RKO (cell line): ENCODE measurements at regions not wholly inside any gene's neighbourhood (a gene's known extent, or its start where the extent isn't known, plus 50 kb on each side); places are given as distances from the start of the nearest gene placed in this dataset.

ENCODE experiments used
- DNase-seq: peaks from one replicate; pipeline ENCODE4 v3.0.0-alpha.2; 2016; ENCODE audit warnings: low spot score

- DNase-seq = no peak
These were observed 294.1 kb upstream of the KAZN start for GRCh38 chr1:14304381-14304865.

DNA sequence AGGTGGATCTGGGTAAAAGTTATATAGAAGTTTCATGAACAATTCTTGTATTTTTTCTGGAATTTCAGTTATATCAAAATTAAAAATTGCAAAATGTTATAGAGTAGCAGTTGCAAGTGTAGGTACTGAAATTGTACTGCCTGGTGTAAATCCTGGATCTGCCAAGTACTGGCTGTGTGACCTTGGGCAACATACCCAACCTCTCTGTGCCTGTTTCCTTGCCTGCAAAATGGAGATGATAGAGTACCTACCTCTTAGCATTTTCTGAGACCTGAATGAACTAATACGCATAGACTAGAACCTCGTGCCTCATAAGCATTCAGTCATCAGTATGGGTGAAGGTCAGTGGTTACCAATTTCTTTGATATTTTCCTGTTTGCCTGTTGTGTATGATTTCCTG, 290.0 kb upstream of the KAZN start:
- DNase-seq = no peak

GRCh38 chr1:14309984-14310383, 288.5 kb upstream of the KAZN start:
- no peak for DNase-seq

GRCh38 chr1:14310476-14310875, 288.0 kb upstream of the KAZN start:
- DNase-seq = no peak

- no peak for DNase-seq
These were observed 284.6 kb upstream of the KAZN start for GRCh38 chr1:14313731-14314431.

- DNase-seq = no peak
These were observed 279.7 kb upstream of the KAZN start for GRCh38 chr1:14318830-14319229.

DNA sequence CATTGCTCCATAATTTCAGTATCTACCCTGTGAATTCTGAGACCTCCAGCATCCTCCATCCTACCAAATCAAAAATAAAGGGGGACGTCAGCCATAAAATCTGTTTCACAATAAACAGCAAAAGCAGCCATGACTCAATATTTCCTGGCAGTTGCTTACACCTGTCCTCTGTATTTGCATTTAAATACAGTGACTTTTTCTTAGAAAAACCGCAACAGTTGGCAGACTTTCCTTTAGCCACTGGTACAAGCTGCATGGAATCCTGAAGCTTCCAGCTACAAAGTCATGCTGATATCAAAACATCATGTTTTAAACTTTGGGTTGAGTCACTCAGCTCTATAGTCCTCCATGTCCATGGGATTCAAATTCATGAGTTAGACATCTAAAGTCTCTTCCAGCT, 278.0 kb upstream of the KAZN start:
- DNase-seq = no peak

DNA sequence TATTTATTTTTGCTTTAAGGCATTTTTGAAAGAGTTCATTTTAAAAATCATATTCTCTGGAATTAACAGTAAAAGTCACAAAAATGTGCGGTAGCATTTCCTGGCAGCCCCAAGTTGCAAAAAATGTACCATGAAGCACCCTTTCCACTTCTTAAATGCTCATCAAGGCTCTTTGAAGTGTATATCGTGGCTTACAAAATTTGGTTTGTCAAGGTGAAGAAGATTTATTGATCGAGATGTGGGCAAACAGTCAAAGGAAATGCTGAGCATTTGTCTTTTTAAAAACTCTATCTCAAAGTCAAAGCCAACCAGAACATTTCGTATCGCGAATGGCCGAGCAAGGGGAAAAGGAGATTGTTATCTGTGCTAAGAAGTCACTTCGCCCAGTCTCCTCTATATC, 277.5 kb upstream of the KAZN start:
- no peak for DNase-seq

GRCh38 chr1:14321422-14321821, 277.1 kb upstream of the KAZN start:
- DNase-seq = no peak

DNA sequence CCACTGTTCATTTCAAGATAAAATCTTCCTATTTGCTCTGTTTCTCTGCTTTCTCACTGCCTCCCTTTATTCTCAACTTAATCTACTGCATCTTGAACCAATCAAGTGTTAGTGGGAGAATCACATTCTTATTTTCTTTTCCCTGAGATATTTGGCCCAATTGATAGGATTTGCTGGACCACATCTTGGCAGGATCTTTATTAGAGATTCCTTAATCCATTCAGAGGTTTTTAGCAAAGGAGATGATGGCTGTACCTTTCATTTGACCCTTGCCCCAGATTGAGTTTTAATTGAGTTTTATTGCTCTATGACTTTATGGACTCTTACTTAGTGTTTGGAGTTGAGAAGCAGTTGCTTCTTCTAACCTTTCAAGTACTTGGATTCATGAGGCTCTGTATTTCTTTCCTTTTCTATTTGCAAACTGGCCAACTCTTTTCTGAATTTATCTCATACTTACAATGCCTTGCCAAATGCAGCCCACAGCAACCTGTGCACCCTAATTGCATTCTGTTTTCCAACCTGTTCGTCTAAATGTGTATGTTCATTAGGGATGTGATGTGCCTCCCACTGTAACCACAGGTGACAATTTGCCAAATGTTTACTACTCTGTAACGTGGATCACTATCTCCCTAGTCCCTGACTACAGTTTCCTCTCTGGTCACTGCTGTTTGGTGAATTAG, 274.8 kb upstream of the KAZN start:
- no peak for DNase-seq

DNA sequence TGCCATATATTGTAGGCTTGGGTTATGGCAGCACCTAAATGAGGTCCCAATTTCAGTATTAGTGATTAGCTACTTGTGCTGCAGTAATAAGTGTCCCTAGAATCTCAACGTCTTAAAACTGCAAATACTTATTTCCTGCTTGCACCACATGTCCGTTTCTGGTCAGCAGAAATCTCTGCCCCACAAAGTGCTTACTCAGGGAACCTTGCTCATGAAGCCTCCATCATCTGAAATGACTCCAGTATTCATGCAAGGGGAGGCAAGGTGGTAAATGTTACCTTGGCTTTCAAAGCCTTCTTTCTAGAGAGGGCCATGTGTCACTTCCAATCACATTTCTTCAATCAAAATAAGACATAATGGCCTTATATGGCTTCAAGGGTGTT, 274.2 kb upstream of the KAZN start:
- no peak for DNase-seq

DNA sequence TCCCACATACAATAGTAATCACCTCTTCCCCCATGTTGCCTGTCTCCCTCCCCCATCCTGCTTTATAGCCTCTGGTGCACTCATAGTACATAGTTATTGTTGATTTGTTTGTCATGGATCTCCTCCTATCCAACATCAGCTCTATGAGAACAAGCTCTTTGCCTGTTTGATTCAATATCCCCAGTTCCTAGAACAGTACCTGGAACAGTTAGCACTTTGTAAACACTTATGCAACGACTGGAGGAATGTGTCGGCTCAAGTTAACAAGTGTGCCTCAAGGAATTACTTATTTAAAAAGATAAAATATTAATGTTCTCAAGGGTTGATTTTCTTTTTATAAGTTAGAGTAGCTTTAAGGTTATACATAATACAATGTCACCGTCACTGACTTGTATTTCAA, 271.6 kb upstream of the KAZN start:
- DNase-seq = no peak

DNA sequence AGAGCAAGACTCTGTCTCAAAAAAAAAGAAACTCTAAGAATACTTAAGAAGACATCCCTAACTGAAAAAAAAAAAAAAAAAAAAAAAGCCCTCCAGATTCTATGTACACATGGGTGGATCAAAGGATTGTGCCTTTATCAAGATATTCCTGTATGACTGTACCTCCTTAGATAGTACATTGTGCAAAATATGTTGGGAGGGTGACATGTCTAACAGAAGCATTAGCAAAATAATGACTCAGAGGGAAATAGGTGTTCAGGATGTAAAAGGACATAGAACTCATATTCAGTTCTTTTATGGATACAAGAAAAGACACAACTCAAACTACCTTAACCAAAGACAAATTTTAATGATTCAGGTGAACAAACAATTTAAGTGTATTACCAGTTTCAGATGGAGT, 269.8 kb upstream of the KAZN start:
- no peak for DNase-seq

- DNase-seq = no peak
These were observed 266.3 kb upstream of the KAZN start for GRCh38 chr1:14332158-14332557.

GRCh38 chr1:14334336-14335176, 263.9 kb upstream of the KAZN start:
- DNase-seq = peak; percentile 3

- no peak for DNase-seq
These were observed 260.0 kb upstream of the KAZN start for GRCh38 chr1:14338509-14338908.

GRCh38 chr1:14339288-14339687, 259.2 kb upstream of the KAZN start:
- no peak for DNase-seq

- no peak for DNase-seq
These were observed 258.3 kb upstream of the KAZN start for GRCh38 chr1:14340002-14340785.

DNA sequence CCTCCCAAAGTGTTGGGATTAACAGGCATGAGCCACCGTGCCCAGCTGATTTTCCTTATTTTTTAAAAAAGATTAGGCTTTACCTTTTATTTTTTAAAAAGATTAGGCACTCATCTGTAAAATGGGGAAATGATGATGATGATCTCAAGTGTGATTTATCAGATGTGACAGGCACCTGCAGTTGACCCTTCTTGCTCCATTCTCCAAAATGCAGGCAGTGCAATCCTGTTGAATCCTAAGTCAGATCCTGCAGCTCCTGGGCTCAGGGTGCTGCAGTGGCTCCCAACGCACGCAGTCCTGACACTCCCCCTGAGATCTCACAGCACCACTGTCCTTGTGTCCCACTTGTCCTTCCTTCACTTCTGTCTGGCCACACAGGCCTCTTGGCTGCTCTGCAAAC, 257.3 kb upstream of the KAZN start:
- no peak for DNase-seq

- DNase-seq = peak; percentile 29
These were observed 252.4 kb upstream of the KAZN start for GRCh38 chr1:14345946-14346550.

DNA sequence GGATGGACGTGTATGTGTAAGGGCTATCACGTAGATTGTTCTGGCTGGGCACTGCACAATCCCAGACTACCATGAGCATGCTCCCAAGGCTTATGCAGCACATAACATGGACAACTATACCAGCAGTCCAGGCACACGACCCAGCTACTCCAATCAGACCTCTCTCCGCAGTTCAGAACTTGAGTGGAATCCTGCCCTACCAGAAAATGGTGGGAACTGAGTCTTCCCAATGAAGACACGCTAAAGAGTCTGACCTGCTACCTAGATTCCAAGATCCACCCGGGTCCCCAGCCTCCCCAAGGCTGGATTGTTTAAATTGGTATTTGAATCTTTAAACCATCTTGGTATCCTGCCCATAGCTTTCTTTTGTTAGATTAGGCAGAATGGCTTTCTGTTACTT, 251.3 kb upstream of the KAZN start:
- DNase-seq = no peak

- DNase-seq = no peak
These were observed 250.7 kb upstream of the KAZN start for GRCh38 chr1:14347776-14348175.
